ENCODE measurements at regions not wholly inside any gene's neighbourhood (a gene's known extent, or its start where the extent isn't known, plus 50 kb on each side); places are given as distances from the start of the nearest gene placed in this dataset.

DNA sequence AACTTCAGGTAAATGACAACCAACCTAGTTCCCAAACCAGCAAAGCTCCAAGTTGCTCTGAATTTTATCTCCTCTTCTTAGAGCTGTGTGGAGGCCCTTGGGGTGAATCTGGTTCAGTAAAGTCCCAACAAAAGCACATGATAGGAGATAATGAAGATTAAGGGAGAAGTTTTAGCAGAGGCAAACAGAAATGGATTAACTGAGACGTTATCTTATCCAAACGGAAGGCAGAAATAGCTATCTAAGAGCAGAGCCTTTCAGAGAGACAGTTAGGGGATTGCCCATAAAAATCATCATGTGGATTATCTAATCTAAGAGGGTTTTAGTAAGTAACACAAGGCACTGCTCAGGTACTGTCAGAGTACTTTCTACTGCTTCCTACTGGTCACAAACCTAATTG lies 183.9 kb upstream of the ZNF618 start:
- no peaks in the 10 kb centered on the region for H3K36me3 Mint-ChIP-seq (ENCODE audit: low read depth)
- POLR2A ChIA-PET: no interaction called here
- peaks cover 1% of the 10 kb centered on the region for H3K9me3 Mint-ChIP-seq
- peaks cover 42% of the 10 kb centered on the region for H3K27me3 Mint-ChIP-seq
- CTCF ChIA-PET: no interaction called here
- no peak overlapping the region for H3K27ac Mint-ChIP-seq
- H3K4me1 Mint-ChIP-seq: peaks cover 14% of the 10 kb centered on the region
- no peak for DNase-seq
- H3K4me3 Mint-ChIP-seq: no peak overlapping the region

DNA sequence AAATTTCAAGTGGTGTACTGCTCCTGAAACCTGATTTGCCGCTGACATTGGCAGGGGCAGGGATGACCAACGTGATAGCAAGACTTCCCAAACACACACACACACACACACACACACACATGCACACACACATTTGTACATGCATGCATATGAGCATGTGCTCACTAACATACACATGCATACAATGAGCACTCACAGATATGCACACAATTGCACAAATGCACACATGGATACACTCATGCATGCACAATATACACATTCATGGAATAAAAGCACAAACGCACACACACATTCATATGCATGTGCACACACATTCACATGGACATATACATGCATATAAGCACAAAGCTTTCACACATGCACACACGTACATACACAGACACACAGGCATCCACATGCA lies 181.2 kb upstream of the ZNF618 start:
- H3K36me3 Mint-ChIP-seq (ENCODE audit: low read depth): no peaks in the 10 kb centered on the region
- H3K4me1 Mint-ChIP-seq: peaks cover 14% of the 10 kb centered on the region
- DNase-seq: no peak
- H3K9me3 Mint-ChIP-seq: peaks cover 1% of the 10 kb centered on the region
- no peak overlapping the region for H3K27ac Mint-ChIP-seq
- H3K4me3 Mint-ChIP-seq: no peak overlapping the region
- peaks cover 24% of the 10 kb centered on the region for H3K27me3 Mint-ChIP-seq
- ChIA-PET CTCF (no interaction called here), POLR2A (no interaction called here)

DNA sequence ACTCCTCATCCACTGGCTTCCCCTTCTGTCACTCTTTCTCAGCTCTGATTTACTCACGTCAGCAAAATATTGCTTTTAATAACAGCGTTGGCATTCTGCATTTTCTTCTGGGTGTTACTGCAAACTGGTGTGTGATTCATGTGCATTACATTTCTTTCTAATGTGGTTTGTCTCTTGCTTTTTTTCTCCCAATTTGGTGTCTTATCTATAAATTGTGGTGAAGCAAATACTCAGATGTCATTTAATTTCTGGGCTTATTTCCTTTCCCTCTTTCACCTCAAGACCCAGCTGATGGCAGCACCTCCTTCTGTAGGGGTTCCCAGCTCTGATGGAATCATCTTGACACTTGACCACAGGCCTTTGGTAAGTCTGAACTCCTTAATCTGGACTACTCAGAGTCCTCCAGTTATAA lies 180.7 kb upstream of the ZNF618 start:
- Mint-ChIP-seq H3K4me1 (peaks cover 14% of the 10 kb centered on the region), H3K9me3 (peaks cover 1% of the 10 kb centered on the region), H3K36me3 (ENCODE audit: low read depth) (no peaks in the 10 kb centered on the region), H3K27me3 (peaks cover 24% of the 10 kb centered on the region), H3K4me3 (no peak overlapping the region), H3K27ac (no peak overlapping the region)
- ChIA-PET CTCF (no interaction called here), POLR2A (no interaction called here)
- DNase-seq: no peak

DNA sequence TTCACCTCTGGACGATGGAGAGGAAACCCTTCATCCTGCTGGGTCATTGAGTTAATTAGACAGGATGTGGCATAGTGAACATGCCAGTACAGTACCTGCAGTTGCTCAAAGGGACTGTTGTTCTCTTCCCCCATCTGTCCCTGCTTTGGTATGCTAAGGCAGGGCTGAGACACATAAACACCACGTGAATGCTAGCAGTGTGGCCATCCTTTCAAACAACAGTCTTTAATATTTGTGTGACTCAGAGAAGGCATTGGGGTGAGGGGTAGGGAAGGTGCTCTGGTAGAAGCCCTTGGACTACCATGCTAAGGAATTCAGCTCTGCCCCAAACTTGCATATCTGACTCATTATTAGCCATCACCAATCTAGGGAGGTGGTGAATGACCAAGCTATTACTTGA lies 180.2 kb upstream of the ZNF618 start:
- H3K4me3 Mint-ChIP-seq: no peak overlapping the region
- ChIA-PET CTCF (no interaction called here), POLR2A (no interaction called here)
- H3K4me1 Mint-ChIP-seq: peaks cover 14% of the 10 kb centered on the region
- peaks cover 24% of the 10 kb centered on the region for H3K27me3 Mint-ChIP-seq
- no peaks in the 10 kb centered on the region for H3K36me3 Mint-ChIP-seq (ENCODE audit: low read depth)
- H3K27ac Mint-ChIP-seq: no peak overlapping the region
- peaks cover 1% of the 10 kb centered on the region for H3K9me3 Mint-ChIP-seq
- no peak for DNase-seq

DNA sequence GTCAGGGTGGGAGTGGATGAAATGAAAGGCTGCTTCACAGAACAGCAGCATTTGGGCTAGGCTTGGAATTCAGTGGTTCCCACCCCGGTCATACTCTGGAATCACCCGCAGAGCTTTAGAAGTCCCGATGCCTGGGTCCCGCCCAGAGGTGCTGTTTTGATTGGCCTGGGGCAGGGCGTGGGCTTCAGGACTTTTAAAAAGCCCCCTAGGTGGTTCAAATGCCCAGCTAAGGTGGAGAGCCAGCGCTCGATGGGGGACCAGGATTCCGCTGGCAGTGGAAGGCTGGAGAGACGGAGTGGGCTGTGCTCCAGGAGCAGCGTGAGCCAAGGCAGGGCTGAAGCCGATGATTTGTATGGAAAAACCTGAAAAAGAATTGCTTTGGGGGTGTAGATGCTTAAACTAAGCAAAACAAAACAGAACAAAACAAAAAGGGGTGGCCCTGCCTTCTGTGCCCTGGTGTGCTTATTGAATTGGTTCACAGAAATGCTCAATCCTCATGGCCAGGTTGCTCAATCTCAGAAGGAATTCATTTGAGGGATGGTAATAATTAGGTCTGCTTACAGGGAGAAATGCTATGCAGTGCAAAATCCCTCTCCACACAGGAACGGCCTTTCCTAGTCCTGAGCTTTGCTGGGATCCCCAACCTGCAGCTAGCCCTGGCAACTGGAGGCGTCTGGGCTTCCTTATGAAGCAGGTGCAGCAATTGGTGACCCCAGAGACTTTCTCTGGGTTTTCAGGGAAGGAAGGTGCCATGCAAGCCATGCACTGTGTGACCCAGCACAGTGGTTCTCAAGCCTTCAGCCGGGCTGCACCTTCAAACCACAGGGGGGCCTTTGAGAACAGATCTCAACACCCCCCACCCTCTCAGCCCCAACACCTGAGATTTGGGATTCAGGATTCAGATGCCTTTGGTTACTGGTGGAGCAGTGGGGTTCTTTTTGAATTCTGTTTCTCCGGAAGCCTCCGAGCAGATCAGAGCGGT lies 174.0 kb upstream of the ZNF618 start:
- DNase-seq: no peak
- no peaks in the 10 kb centered on the region for H3K36me3 Mint-ChIP-seq (ENCODE audit: low read depth)
- ChIA-PET CTCF (interaction anchor here (1.2 kb wide), 1 partner anchor 26 kb away, joined by 3 read pairs; no protein-coding TSS in a partner anchor), POLR2A (no interaction called here)
- H3K27me3 Mint-ChIP-seq: peaks cover 2% of the 10 kb centered on the region
- H3K4me1 Mint-ChIP-seq: peaks cover 5% of the 10 kb centered on the region
- no peak overlapping the region for H3K27ac Mint-ChIP-seq
- no peak overlapping the region for H3K4me3 Mint-ChIP-seq
- no peaks in the 10 kb centered on the region for H3K9me3 Mint-ChIP-seq

DNA sequence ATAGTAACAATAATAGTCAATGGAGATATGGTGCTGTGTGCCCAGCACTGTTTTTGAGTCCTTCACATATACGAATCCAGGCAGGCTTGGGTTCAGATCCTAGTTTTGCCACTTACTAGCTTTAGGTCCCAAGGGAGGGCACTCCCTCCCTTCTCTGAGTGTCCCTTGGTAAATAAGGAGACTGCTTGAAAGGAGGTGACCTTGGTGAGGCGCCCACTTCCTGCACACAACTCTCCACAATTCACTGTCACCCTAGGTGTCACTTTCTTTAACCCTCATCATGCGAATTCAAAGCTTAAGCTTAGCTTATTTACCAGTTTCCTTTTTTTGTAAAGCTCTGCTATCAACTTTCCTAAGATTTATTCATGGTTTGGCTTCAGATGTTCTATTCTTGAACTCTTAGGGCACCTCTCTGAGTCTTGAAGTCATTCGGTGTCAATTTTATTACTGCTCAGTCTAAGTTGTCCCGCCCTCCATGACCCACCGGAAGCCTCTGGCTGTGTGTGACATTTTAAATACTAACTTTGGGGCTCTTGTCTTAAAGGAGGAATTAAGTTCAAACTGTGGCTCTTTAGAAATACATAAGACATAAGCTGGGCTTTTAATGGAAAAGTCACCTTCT lies 170.7 kb upstream of the ZNF618 start:
- Mint-ChIP-seq H3K9me3 (no peaks in the 10 kb centered on the region), H3K27ac (no peak overlapping the region), H3K27me3 (no peaks in the 10 kb centered on the region), H3K4me3 (no peak overlapping the region), H3K4me1 (peaks cover 5% of the 10 kb centered on the region), H3K36me3 (ENCODE audit: low read depth) (no peaks in the 10 kb centered on the region)
- DNase-seq: no peak
- ChIA-PET POLR2A (interaction anchor here (0.6 kb wide), 1 partner anchor 1885 kb away, joined by 4 read pairs; no protein-coding TSS in a partner anchor), CTCF (interaction anchor here (0.7 kb wide), 1 partner anchor 782 kb away, joined by 3 read pairs; no protein-coding TSS in a partner anchor)

DNA sequence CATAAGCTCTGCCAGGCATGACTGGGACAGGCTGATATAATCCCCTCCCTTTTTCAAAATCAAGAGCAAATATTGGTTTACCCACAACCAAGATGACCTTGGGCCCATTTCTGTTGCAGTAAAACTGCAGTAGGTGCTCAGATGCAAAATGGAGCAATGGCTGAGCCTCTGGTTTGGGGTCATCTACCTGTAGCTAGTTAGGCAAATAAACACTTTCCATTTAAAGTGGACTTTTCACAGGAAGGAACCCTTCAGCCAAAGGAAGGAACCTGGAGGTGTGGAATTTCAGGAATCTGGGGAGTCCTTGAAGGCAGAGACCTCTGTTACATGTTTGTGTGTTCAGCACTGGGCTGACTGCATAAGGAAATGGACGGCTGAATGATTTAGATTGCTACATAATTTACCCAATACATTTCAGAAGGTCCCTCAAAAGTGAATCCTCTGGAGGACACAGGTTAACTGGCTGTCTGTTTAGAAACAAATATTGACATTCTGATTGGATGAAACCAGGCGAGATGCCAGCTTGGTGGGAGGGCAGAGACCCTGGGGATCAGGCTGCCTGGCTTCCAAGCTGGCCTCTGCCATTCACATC lies 170.1 kb upstream of the ZNF618 start:
- ChIA-PET POLR2A (no interaction called here), CTCF (interaction anchor here (0.6 to 0.7 kb wide), 2 partner anchors 782 to 1214 kb away, joined by 3 read pairs; no protein-coding TSS in a partner anchor)
- peaks cover 5% of the 10 kb centered on the region for H3K4me1 Mint-ChIP-seq
- H3K9me3 Mint-ChIP-seq: no peaks in the 10 kb centered on the region
- no peaks in the 10 kb centered on the region for H3K27me3 Mint-ChIP-seq
- H3K4me3 Mint-ChIP-seq: no peak overlapping the region
- DNase-seq: no peak
- no peaks in the 10 kb centered on the region for H3K36me3 Mint-ChIP-seq (ENCODE audit: low read depth)
- H3K27ac Mint-ChIP-seq: no peak overlapping the region

DNA sequence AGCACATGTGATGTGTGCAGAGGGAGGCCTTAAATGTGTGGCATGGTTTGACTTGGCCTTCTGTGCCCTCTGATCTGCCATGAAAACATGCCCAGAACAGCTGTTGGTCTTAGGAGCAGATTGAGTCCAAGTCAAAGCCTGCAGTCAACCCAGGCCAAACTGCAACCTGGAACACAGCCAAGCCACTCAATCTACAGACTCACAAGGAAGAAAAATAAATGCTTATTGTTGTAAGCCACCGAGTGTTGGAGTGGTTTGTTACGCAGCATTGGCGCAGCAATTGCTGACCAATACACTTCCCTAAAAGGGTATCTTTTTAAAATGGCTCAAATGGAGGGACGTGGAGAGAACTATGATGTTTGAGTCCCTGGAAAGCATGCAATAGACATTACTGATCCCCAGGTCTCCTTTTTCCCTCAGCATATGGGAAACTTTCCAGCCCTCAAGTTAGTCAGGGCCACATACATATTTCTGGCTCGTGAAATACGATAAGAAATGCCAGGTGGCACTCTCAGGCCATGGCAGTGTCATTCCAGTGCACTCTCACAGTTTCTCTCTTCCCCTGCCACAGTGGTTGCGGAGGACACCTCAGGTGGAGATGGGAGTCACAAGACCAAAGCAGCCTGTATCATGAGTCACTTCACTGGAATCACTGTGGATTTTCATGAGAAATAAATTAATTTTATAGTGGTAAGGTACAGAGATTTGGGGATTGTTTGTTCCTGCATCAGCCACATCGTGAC lies 168.0 kb upstream of the ZNF618 start:
- peaks cover 5% of the 10 kb centered on the region for H3K4me1 Mint-ChIP-seq
- no peaks in the 10 kb centered on the region for H3K9me3 Mint-ChIP-seq
- no peak overlapping the region for H3K4me3 Mint-ChIP-seq
- H3K27me3 Mint-ChIP-seq: peaks cover 3% of the 10 kb centered on the region
- H3K36me3 Mint-ChIP-seq (ENCODE audit: low read depth): no peaks in the 10 kb centered on the region
- no peak overlapping the region for H3K27ac Mint-ChIP-seq
- CTCF ChIA-PET: no interaction called here
- no peak for DNase-seq
- POLR2A ChIA-PET: interaction anchor here (0.6 kb wide), 1 partner anchor 563 kb away, joined by 3 read pairs; no protein-coding TSS in a partner anchor

DNA sequence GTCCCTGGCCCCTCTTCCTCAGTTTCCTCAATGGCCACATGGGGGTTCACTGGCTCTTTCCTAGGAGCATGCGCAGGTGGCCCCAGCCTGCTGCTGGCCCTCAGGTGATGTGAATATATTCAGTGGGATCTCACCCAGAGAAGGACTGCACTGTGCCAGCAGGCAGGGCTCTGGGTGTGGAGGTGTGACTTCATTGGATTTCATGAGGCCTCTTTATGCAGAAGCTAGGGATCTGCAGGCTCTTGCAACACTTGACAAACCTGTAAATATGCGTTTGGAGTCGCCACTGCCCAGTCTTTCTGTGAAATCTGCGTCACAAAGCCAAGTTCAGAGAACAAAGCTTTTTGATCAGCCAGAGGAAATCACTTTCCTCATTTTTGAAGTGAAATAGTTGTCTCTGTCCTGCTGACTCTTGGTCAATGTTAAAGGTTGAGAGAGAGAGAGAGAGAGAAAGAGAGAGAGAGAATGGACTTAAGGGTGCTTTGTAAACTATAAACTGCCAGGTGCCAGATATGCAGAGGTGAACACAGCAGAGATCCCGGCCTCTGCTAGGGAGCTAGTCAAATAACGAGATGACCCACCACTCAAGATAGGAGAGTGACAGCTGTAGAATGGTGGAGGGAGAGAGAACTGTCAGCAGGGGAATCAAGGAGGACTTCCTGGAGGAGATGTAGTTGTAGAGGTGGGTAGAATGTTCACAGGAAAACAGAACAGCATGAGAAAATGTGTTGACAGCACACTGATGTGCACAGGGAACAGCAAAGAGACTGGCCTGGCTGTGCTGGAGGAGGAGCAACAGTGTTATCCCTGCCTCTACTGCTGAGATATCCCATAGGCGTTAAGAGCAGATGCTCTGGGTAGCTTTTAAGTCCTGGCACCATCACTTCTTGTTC lies 167.0 kb upstream of the ZNF618 start:
- ChIA-PET POLR2A (no interaction called here), CTCF (no interaction called here)
- no peaks in the 10 kb centered on the region for H3K9me3 Mint-ChIP-seq
- H3K27me3 Mint-ChIP-seq: peaks cover 3% of the 10 kb centered on the region
- no peak for DNase-seq
- H3K4me1 Mint-ChIP-seq: peaks cover 5% of the 10 kb centered on the region
- no peak overlapping the region for H3K27ac Mint-ChIP-seq
- no peak overlapping the region for H3K4me3 Mint-ChIP-seq
- H3K36me3 Mint-ChIP-seq (ENCODE audit: low read depth): no peaks in the 10 kb centered on the region

DNA sequence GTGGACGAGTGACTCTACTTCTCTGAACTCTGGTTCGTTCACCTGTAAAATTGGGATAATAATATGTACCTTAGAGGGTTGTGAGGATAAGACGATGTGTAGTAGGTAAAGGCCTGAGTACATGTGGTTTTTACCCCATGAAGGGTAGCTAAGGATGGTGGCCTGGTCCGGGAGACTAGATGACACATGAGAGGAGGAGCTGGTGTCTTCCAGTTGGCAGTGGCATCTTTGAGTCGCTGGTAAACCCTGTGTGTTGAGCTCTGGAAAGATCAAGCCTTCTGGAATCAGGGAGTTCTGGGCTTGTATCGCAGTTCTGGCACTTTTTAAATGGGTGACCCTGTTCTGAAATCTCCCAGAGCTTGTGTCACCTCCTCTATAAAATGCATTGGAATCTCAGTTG lies 166.4 kb upstream of the ZNF618 start:
- Mint-ChIP-seq H3K4me1 (peaks cover 5% of the 10 kb centered on the region), H3K27ac (no peak overlapping the region), H3K36me3 (ENCODE audit: low read depth) (no peaks in the 10 kb centered on the region), H3K4me3 (no peak overlapping the region), H3K27me3 (peaks cover 8% of the 10 kb centered on the region), H3K9me3 (no peaks in the 10 kb centered on the region)
- POLR2A ChIA-PET: no interaction called here
- CTCF ChIA-PET: interaction anchor here (0.7 kb wide), 1 partner anchor 398 kb away, joined by 3 read pairs; no protein-coding TSS in a partner anchor
- DNase-seq: no peak

DNA sequence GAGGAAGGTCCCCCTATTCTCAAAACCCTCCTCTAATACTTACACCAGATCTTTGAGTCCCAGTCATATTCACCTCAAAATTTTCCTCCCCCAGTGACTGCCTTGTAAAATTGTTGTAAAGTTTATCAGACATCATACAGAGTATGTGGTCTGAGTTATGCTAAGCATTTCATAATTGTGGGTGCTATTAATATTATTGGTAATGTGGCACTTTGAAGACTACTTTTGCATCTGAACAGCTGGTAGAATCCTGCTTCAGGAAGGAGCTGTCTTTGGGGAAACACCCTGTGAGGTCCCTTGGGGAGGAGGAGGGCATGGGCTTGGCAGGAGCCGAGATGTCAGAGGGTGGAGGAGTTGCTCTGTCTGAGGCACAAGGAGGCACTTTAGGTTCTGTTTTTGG lies 164.9 kb upstream of the ZNF618 start:
- no peaks in the 10 kb centered on the region for H3K36me3 Mint-ChIP-seq (ENCODE audit: low read depth)
- no peak for DNase-seq
- H3K4me3 Mint-ChIP-seq: no peak overlapping the region
- CTCF ChIA-PET: no interaction called here
- no peaks in the 10 kb centered on the region for H3K4me1 Mint-ChIP-seq
- POLR2A ChIA-PET: no interaction called here
- H3K27me3 Mint-ChIP-seq: peaks cover 8% of the 10 kb centered on the region
- no peak overlapping the region for H3K27ac Mint-ChIP-seq
- H3K9me3 Mint-ChIP-seq: no peaks in the 10 kb centered on the region

DNA sequence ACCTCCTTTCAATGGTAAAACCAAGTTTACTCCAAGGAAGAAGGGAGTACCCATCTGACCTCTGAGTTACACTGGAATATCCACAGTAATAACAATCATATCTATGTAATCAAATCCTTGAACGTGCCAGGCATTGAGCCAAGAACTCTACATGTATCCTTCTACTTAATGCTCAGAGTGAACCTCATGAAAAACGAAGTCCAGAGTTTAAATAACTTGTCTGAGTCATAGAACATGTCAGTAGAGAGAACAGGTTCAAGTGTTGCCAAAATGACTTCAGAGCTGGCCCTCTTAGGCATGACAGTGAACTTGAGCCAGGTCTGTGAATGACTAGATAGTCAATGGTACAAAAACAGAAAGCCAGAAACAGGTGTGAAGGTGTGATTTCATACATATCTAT lies 164.1 kb upstream of the ZNF618 start:
- POLR2A ChIA-PET: no interaction called here
- no peak for DNase-seq
- Mint-ChIP-seq H3K27me3 (peaks cover 8% of the 10 kb centered on the region), H3K4me3 (no peak overlapping the region), H3K9me3 (no peaks in the 10 kb centered on the region), H3K4me1 (no peaks in the 10 kb centered on the region), H3K27ac (no peak overlapping the region), H3K36me3 (ENCODE audit: low read depth) (no peaks in the 10 kb centered on the region)
- CTCF ChIA-PET: no interaction called here
